Peyer's patch (tissue), 4 donors: ENCODE measurements at regions not wholly inside any gene's neighbourhood (a gene's known extent, or its start where the extent isn't known, plus 50 kb on each side); places are given as distances from the start of the nearest gene placed in this dataset.
"Not testable (repeated sequence)": the region's sequence is repeated elsewhere in the genome, so short reads cannot be mapped to it uniquely, and the experiment has no call there.

Source experiments
- DNase-seq, 3 donors: peaks; one replicate each; pipeline ENCODE4 v3.0.0-alpha.2; 2017 to 2019
- H3K27ac ChIP-seq, 4 donors: fragments of 200-600 bp; sonication (generic); one replicate each; pipeline ENCODE4 v1.5.1; 2016 to 2019
- H3K27me3 ChIP-seq, 2 donors: fragments of 200-600 bp; sonication (generic); one replicate each; pipeline ENCODE4 v1.5.1; 2019
- H3K36me3 ChIP-seq, 3 donors: fragments of 200-600 bp; sonication (generic); one replicate each; pipeline ENCODE4 v1.5.1; 2016 to 2019
- H3K4me1 ChIP-seq, 4 donors: fragments of 200-600 bp; sonication (generic); one replicate each; pipeline ENCODE4 v1.5.1; 2016 to 2019
- H3K4me3 ChIP-seq, 4 donors: fragments of 200-600 bp; sonication (generic); 1 replicate in 3 of 4; 2 replicates in 1 of 4; pipeline ENCODE4 v1.5.1; 2016 to 2019; ENCODE audit warnings: mild to moderate bottlenecking in 1 of 4
- H3K9me3 ChIP-seq, 4 donors: fragments of 200-600 bp; sonication (generic); one replicate each; pipeline ENCODE4 v1.5.1; 2016 to 2019; ENCODE audit warnings: mild to moderate bottlenecking in 1 of 4
- POLR2A ChIP-seq, 2 donors: fragments of 450-650 bp; IDR thresholded peaks; one replicate each; pipeline ENCODE4 v1.5.1; 2017; ENCODE audit warnings: antibody characterized with exemption in 2 of 2, mild to moderate bottlenecking in 2 of 2, moderate library complexity in 2 of 2
- TF ChIP-seq, protein P1 (sequence below), 6 experiments: fragments of 450-650 bp in 4 of 6; fragments of 200-600 bp in 2 of 6; sonication (generic) in 1 of 6; IDR thresholded peaks; one replicate each; pipeline ENCODE4 v1.5.1; 2017 to 2019; ENCODE audit warnings: antibody characterized with exemption in 6 of 6, mild to moderate bottlenecking in 3 of 6, moderate library complexity in 1 of 6

DNA sequence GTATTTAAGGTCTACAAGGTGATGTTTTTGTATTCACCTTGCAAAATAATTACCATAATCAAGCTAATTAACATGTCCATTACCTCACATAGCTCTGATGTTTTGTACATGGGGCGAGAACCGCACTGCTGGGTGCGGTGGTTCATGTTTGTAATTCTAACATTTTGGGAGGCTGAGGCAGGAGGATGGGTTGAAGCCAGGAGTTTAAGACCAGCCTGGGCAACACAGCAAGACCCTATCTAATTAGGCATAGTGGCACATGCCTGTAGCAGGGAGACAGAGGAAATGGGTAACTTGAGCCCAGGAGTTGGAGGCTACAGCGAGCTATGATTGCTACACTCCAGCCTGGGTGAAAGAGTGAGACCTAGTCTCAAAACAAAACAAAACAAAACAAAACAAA is 248.2 kb upstream of the NSMCE3 start:
- no peak for DNase-seq
- no peaks in the 10 kb centered on the region for H3K9me3 ChIP-seq
- TF ChIP-seq POLR2A (IDR thresholded peaks at IDR 0.05): no peak
- TF ChIP-seq, protein P1, sequence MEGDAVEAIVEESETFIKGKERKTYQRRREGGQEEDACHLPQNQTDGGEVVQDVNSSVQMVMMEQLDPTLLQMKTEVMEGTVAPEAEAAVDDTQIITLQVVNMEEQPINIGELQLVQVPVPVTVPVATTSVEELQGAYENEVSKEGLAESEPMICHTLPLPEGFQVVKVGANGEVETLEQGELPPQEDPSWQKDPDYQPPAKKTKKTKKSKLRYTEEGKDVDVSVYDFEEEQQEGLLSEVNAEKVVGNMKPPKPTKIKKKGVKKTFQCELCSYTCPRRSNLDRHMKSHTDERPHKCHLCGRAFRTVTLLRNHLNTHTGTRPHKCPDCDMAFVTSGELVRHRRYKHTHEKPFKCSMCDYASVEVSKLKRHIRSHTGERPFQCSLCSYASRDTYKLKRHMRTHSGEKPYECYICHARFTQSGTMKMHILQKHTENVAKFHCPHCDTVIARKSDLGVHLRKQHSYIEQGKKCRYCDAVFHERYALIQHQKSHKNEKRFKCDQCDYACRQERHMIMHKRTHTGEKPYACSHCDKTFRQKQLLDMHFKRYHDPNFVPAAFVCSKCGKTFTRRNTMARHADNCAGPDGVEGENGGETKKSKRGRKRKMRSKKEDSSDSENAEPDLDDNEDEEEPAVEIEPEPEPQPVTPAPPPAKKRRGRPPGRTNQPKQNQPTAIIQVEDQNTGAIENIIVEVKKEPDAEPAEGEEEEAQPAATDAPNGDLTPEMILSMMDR (IDR thresholded peaks at IDR 0.05): no peak
- H3K4me1 ChIP-seq: no peaks in the 10 kb centered on the region
- H3K27ac ChIP-seq: no peak overlapping the region
- H3K36me3 ChIP-seq: no peaks in the 10 kb centered on the region
- H3K27me3 ChIP-seq: no peaks in the 10 kb centered on the region
- H3K4me3 ChIP-seq: no peak overlapping the region

DNA sequence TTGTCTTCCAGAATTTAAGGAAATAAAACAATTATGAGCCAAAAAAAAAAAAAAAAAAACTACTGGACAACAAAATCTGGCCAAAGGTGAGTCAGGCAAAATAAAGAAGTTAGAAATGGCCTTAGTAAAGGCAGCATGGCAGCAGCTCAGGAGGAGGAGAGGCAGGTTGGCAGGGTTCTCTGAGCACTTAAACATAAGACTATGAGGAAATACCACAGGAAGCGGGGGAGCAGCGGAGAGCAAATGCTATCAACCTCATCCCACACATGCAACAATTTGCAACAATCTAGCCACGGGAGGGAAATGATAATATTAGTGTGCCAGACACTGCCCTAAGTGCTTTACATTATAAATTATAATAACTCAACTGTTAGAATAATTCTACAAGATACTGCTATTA is 247.3 kb upstream of the NSMCE3 start:
- Histone ChIP-seq H3K9me3 (no peaks in the 10 kb centered on the region), H3K36me3 (no peaks in the 10 kb centered on the region), H3K27ac (no peak overlapping the region), H3K4me3 (no peak overlapping the region), H3K4me1 (no peaks in the 10 kb centered on the region), H3K27me3 (no peaks in the 10 kb centered on the region)
- DNase-seq: no peak
- TF ChIP-seq POLR2A (IDR thresholded peaks at IDR 0.05): no peak
- TF ChIP-seq, protein P1 (IDR thresholded peaks at IDR 0.05): no peak

DNA sequence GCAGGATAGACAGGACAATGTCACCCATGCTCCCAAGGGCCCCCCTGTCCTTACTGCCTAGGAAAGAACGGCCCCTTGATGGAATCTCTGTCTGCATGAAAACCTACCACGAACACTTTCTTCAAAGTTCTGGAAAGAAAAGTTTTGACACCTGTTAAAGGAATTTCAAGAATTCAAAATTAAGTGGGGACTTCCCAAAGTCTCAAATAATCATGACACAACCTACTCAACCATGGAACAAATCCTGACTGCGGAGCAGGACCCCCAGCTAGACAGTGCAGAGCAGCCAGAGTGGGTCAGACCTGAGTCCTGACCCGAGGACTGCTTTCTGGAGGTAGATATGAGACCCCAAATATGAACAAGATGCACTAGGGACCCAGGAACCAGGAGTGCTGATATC is 245.3 kb upstream of the NSMCE3 start:
- no peak overlapping the region for H3K4me3 ChIP-seq
- H3K4me1 ChIP-seq: no peaks in the 10 kb centered on the region
- H3K9me3 ChIP-seq: no peaks in the 10 kb centered on the region
- TF ChIP-seq POLR2A (IDR thresholded peaks at IDR 0.05): no peak
- TF ChIP-seq, protein P1 (IDR thresholded peaks at IDR 0.05): no peak
- H3K27me3 ChIP-seq: no peaks in the 10 kb centered on the region
- DNase-seq: no peak
- H3K36me3 ChIP-seq: no peaks in the 10 kb centered on the region
- no peak overlapping the region for H3K27ac ChIP-seq

DNA sequence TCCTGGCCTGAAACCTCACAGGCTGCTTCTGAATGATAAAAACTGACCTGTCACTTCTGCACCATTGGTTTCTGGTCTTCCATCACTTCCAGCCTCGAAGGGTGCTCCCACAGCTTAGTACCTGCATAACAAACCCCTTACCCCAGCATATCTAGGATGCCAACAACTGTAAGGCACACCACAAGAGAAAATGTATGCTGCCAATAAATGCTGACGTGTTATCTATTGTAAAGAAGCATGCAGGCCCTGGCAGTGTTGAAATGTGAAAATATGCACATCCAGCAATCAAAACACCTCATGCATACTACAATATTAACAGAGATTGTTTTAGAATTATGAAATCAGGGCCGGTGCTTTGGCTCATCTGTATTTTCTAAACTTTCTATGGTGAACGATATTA is 242.0 kb upstream of the NSMCE3 start:
- Histone ChIP-seq H3K9me3 (no peaks in the 10 kb centered on the region), H3K4me3 (no peak overlapping the region), H3K36me3 (no peaks in the 10 kb centered on the region), H3K4me1 (no peaks in the 10 kb centered on the region), H3K27me3 (no peaks in the 10 kb centered on the region), H3K27ac (no peak overlapping the region)
- DNase-seq: no peak
- TF ChIP-seq POLR2A (IDR thresholded peaks at IDR 0.05): no peak
- TF ChIP-seq, protein P1 (IDR thresholded peaks at IDR 0.05): no peak

DNA sequence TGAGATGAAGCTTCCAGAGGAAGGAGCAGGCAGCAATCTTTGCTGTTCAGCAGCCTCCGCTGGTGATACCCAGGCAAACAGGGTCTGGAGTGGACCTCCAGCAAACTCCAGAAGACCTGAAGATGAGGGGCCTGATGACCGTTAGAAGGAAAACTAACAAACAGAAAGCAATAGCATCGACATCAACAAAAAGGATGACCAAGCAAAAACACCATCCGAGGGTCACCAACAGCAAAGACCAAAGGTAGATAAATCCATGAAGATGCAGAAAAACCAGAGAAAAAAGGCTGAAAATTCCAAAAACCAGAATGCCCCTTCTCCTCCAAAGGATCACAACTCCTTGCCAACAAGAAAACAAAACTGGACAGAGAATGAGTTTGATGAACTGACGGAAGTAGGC is 235.9 kb upstream of the NSMCE3 start:
- H3K36me3 ChIP-seq, H3K4me3 ChIP-seq, H3K4me1 ChIP-seq, H3K9me3 ChIP-seq, H3K27ac ChIP-seq, DNase-seq, H3K27me3 ChIP-seq: not testable (repeated sequence)

DNA sequence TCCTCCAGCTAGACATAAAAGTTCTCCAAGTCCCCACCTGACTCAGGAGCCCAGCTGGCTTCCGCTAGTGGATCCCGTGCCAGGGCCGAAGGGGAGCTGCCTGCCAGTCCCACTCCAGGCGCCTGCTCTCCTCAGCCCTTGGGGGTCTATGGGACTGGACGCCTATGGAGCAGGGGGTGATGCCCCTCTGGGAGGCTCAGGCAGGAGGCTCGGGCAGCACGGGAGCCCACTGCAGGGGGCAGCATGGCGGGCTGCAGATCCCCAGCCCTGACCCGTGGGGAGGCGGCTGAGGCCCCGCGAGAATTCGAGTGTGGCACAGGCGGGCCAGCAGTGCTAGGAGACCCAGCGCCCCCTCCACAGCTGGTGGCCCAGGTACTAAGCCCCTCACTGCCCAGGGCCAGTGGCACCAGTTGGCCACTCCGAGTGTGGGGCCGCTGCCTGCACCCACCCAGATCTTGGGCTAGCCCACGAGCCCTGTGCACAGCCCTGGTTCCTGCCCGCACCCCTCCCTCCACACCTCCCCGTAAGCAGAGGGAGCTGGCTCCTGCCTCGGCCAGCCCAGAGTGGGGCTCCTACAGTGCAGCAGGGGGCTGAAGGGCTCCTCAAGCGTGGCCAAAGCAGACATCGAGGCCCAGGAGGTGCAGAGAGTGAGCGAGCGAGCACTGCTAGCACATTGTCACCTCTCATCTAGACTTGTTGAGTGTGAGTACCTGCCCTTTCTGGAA is 221.3 kb upstream of the NSMCE3 start:
- DNase-seq: no peak
- Histone ChIP-seq H3K4me3 (no peak overlapping the region), H3K27ac (no peak overlapping the region), H3K9me3 (no peaks in the 10 kb centered on the region), H3K27me3 (no peaks in the 10 kb centered on the region), H3K36me3 (no peaks in the 10 kb centered on the region), H3K4me1 (no peaks in the 10 kb centered on the region)
- no peak for TF ChIP-seq POLR2A (IDR thresholded peaks at IDR 0.05)
- TF ChIP-seq, protein P1 (IDR thresholded peaks at IDR 0.05): no peak
